ENCODE measurements at regions not wholly inside any gene's neighbourhood (a gene's known extent, or its start where the extent isn't known, plus 50 kb on each side); places are given as distances from the start of the nearest gene placed in this dataset.
"Not testable (repeated sequence)": the region's sequence is repeated elsewhere in the genome, so short reads cannot be mapped to it uniquely, and the experiment has no call there.

DNA sequence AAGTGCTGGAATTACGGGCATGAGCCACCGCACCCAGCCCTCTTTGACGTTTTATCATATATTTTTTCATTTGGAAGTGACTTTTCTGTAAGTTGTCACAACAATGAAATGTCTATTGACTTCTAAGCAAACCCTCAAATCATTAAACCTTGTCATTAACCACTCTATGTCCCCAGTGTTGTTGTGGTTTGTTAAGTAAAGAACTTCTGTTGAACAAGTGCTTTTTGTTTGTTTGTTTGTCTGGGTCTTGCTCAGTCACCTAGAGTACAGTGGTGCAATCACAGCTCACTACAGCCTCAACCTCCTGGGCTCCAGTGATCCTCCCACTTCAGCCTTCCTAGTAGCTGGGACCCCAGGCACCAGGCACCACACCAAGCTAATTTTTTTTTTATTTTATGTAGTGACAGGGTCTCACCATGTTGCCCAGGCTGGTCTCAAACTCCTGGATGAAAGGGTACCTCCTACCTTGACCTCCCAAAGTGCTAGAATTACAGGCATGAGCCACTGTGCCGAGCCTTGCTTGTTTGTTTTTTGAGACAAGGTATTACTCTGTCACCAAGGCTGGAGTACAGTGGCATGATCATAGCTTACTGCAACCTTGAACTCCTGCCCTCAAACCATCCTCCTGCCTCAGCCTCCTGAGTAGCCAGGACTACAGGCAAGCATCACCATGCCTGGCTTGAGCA lies 57.6 kb upstream of the LOC128125822 start:
- ATAC-seq (no peak), DNase-seq (no peak)
- intact Hi-C loops (cut with DNase I, micrococcal nuclease) = no loop called here

- DNase-seq; intact Hi-C loops (cut with DNase I, micrococcal nuclease); ATAC-seq: not testable (repeated sequence)
Measured at GRCh38 chr6:63515227-63515626, 57.1 kb upstream of the LOC128125822 start.

GRCh38 chr6:63516186-63516944 lies 55.9 kb upstream of the LOC128125822 start:
- DNase-seq (no peak), ATAC-seq (peak; percentile 59)
- intact Hi-C loops (cut with DNase I, micrococcal nuclease) = no loop called here

- intact Hi-C loops (cut with DNase I, micrococcal nuclease) = no loop called here
Measured at GRCh38 chr6:63517221-63517620, 55.1 kb upstream of the LOC128125822 start.

DNA sequence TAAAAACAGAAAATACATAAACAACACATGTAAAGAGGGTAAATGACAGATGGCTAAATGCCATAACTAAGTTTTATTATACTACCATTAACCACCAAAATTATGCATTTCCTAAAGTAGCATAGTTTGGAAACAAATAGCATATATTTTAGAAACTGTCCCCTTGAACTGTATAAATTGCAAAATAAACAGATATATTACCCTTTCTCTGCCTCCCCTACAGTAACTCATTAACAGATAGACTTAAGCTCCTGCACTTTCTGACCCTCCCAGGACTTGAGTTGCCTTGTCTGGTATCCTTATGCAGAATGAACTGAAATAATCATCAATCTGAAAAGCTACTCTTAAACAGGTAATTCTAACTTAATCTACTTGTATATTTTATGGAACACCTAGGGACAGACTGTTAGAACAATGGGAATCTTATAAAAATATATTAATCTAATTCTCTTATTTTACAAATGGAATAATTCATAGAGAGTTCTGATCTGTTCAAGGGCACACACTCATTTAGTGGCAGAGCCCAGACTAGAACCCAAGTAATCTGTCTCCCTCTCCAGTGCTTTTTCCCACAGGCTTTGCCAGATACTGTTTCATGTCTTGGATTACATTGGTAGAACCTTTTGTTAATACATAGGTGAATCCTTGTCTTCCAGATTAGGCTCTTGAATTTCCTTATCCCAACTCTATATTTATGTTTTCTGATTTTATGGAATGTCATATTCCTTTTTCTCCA lies 50.6 kb upstream of the LOC128125822 start:
- peak; percentile 60 for ATAC-seq
- intact Hi-C loops (cut with DNase I, micrococcal nuclease) = no loop called here
- DNase-seq = no peak

More at GRCh38 chr6:63517221-63517620, 55.1 kb upstream of the LOC128125822 start:
- DNase-seq (no peak), ATAC-seq (no peak)
